ENCODE measurements at regions not wholly inside any gene's neighbourhood (a gene's known extent, or its start where the extent isn't known, plus 50 kb on each side); places are given as distances from the start of the nearest gene placed in this dataset.

- Histone ChIP-seq H3K4me2 (ENCODE audit: low read length) (no peak overlapping the region), H3K36me3 (ENCODE audit: insufficient read depth, low read length) (no peaks in the 10 kb centered on the region), H3K9me3 (ENCODE audit: insufficient read depth, low read depth, low read length) (no peaks in the 10 kb centered on the region), H3K27me3 (ENCODE audit: insufficient read depth, low read length) (no peaks in the 10 kb centered on the region), H3K4me3 (ENCODE audit: insufficient read depth, low read depth, low read length) (no peak overlapping the region), H3K4me1 (ENCODE audit: insufficient read depth, low read length) (no peaks in the 10 kb centered on the region), H4K20me1 (ENCODE audit: insufficient read depth, low read length) (no peaks in the 10 kb centered on the region), H3K9ac (ENCODE audit: low read length) (no peak overlapping the region), H3K79me2 (ENCODE audit: insufficient read depth, low read length) (no peaks in the 10 kb centered on the region), H3K27ac (ENCODE audit: low read depth, low read length) (no peak overlapping the region), H2AFZ (ENCODE audit: low read depth, low read length) (no peak overlapping the region)
- no peaks in the 10 kb centered on the region for H3K36me3 Mint-ChIP-seq (ENCODE audit: low read depth, unreplicated experiment)
- H3K4me3 Mint-ChIP-seq (ENCODE audit: unreplicated experiment): no peak overlapping the region
- peaks cover 3% of the 10 kb centered on the region for H3K4me1 Mint-ChIP-seq (ENCODE audit: low read depth, unreplicated experiment)
- no peaks in the 10 kb centered on the region for H3K27me3 Mint-ChIP-seq (ENCODE audit: low read depth, unreplicated experiment)
- no peaks in the 10 kb centered on the region for H3K9me3 Mint-ChIP-seq (ENCODE audit: unreplicated experiment)
- H3K27ac Mint-ChIP-seq (ENCODE audit: unreplicated experiment): no peak overlapping the region
- TF ChIP-seq, protein P1, sequence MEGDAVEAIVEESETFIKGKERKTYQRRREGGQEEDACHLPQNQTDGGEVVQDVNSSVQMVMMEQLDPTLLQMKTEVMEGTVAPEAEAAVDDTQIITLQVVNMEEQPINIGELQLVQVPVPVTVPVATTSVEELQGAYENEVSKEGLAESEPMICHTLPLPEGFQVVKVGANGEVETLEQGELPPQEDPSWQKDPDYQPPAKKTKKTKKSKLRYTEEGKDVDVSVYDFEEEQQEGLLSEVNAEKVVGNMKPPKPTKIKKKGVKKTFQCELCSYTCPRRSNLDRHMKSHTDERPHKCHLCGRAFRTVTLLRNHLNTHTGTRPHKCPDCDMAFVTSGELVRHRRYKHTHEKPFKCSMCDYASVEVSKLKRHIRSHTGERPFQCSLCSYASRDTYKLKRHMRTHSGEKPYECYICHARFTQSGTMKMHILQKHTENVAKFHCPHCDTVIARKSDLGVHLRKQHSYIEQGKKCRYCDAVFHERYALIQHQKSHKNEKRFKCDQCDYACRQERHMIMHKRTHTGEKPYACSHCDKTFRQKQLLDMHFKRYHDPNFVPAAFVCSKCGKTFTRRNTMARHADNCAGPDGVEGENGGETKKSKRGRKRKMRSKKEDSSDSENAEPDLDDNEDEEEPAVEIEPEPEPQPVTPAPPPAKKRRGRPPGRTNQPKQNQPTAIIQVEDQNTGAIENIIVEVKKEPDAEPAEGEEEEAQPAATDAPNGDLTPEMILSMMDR (IDR thresholded peaks at IDR 0.05; ENCODE audit: insufficient read depth, low read depth, low read length): no peak
- DNase-seq (ENCODE audit: low read depth): no peak
- FAIRE-seq: no peak
Measured at GRCh38 chr2:191514613-191515012, 163.3 kb upstream of the NABP1 start.

DNA sequence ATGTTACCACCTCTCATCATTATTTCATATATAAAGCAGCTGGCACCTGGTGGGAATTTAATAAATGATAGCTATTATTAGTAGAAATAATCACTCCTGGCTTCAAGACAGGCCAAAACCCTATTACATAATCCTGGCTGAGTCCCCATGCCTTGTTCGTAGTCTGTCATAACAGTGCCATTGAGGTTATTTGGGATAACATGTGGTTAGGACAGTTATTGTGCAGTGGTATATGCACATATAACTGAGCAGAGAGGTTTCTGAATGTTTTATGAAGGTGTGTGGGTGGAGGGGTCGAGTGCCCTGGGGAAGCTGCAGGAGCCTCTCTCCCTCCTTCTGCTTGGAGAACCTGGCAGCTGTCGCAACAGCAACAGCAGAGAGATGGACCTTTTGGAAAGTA lies 162.4 kb upstream of the NABP1 start:
- no peak overlapping the region for H3K4me3 Mint-ChIP-seq (ENCODE audit: unreplicated experiment)

DNA sequence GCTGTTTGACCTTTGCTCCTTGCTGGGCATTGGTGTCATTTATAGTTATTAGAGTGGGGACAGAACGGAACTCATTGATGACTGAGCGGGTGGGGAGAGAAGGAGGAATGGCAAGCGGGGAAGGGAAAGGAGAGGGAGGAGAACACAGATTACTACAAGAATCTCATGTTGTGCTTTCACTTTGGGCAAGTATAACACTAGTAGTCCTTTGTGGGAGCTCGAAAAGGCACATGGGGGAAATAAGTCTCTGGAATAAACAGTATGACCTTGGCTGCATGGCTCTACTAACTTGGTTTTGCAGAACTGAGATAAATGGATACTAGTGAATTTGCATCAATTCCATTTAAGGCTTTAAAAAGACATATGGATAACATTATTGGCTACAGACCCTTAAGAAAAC lies 161.7 kb upstream of the NABP1 start:
- no peaks in the 10 kb centered on the region for H3K27me3 ChIP-seq (ENCODE audit: insufficient read depth, low read length)
- H2AFZ ChIP-seq (ENCODE audit: low read depth, low read length): no peak overlapping the region
- Mint-ChIP-seq H3K4me1 (ENCODE audit: low read depth, unreplicated experiment) (peaks cover 3% of the 10 kb centered on the region), H3K27ac (ENCODE audit: unreplicated experiment) (no peak overlapping the region), H3K4me3 (ENCODE audit: unreplicated experiment) (no peak overlapping the region), H3K9me3 (ENCODE audit: unreplicated experiment) (no peaks in the 10 kb centered on the region), H3K27me3 (ENCODE audit: low read depth, unreplicated experiment) (no peaks in the 10 kb centered on the region), H3K36me3 (ENCODE audit: low read depth, unreplicated experiment) (no peaks in the 10 kb centered on the region)
- no peak for FAIRE-seq
- H3K36me3 ChIP-seq (ENCODE audit: insufficient read depth, low read length): no peaks in the 10 kb centered on the region
- H4K20me1 ChIP-seq (ENCODE audit: insufficient read depth, low read length): no peaks in the 10 kb centered on the region
- H3K4me2 ChIP-seq (ENCODE audit: low read length): no peak overlapping the region
- H3K4me1 ChIP-seq (ENCODE audit: insufficient read depth, low read length): no peaks in the 10 kb centered on the region
- TF ChIP-seq, protein P1 (IDR thresholded peaks at IDR 0.05; ENCODE audit: insufficient read depth, low read depth, low read length): no peak
- no peak for TF ChIP-seq EZH2 (IDR thresholded peaks at IDR 0.05; ENCODE audit: insufficient read depth, low read length)
- H3K9me3 ChIP-seq (ENCODE audit: insufficient read depth, low read depth, low read length): no peaks in the 10 kb centered on the region
- no peak for DNase-seq (ENCODE audit: low read depth)
- no peak overlapping the region for H3K4me3 ChIP-seq (ENCODE audit: insufficient read depth, low read depth, low read length)
- no peak overlapping the region for H3K27ac ChIP-seq (ENCODE audit: low read depth, low read length)
- no peak overlapping the region for H3K9ac ChIP-seq (ENCODE audit: low read length)
- no peaks in the 10 kb centered on the region for H3K79me2 ChIP-seq (ENCODE audit: insufficient read depth, low read length)

More for the DNA sequence above, 162.4 kb upstream of the NABP1 start:
- FAIRE-seq (no peak), DNase-seq (ENCODE audit: low read depth) (peak; percentile 14)
- Histone ChIP-seq H3K27me3 (ENCODE audit: insufficient read depth, low read length) (no peaks in the 10 kb centered on the region), H3K9ac (ENCODE audit: low read length) (no peak overlapping the region), H3K4me2 (ENCODE audit: low read length) (no peak overlapping the region), H3K36me3 (ENCODE audit: insufficient read depth, low read length) (no peaks in the 10 kb centered on the region), H3K79me2 (ENCODE audit: insufficient read depth, low read length) (no peaks in the 10 kb centered on the region), H4K20me1 (ENCODE audit: insufficient read depth, low read length) (no peaks in the 10 kb centered on the region), H3K4me3 (ENCODE audit: insufficient read depth, low read depth, low read length) (no peak overlapping the region), H3K4me1 (ENCODE audit: insufficient read depth, low read length) (no peaks in the 10 kb centered on the region), H3K9me3 (ENCODE audit: insufficient read depth, low read depth, low read length) (no peaks in the 10 kb centered on the region), H3K27ac (ENCODE audit: low read depth, low read length) (no peak overlapping the region), H2AFZ (ENCODE audit: low read depth, low read length) (no peak overlapping the region)
- TF ChIP-seq, protein P1 (IDR thresholded peaks at IDR 0.05; ENCODE audit: insufficient read depth, low read depth, low read length): no peak
- TF ChIP-seq EZH2 (IDR thresholded peaks at IDR 0.05; ENCODE audit: insufficient read depth, low read length): no peak
- Mint-ChIP-seq H3K27me3 (ENCODE audit: low read depth, unreplicated experiment) (no peaks in the 10 kb centered on the region), H3K36me3 (ENCODE audit: low read depth, unreplicated experiment) (no peaks in the 10 kb centered on the region), H3K27ac (ENCODE audit: unreplicated experiment) (no peak overlapping the region), H3K4me1 (ENCODE audit: low read depth, unreplicated experiment) (peaks cover 3% of the 10 kb centered on the region), H3K9me3 (ENCODE audit: unreplicated experiment) (no peaks in the 10 kb centered on the region)
